ENCODE measurements at regions not wholly inside any gene's neighbourhood (a gene's known extent, or its start where the extent isn't known, plus 50 kb on each side); places are given as distances from the start of the nearest gene placed in this dataset.

DNA sequence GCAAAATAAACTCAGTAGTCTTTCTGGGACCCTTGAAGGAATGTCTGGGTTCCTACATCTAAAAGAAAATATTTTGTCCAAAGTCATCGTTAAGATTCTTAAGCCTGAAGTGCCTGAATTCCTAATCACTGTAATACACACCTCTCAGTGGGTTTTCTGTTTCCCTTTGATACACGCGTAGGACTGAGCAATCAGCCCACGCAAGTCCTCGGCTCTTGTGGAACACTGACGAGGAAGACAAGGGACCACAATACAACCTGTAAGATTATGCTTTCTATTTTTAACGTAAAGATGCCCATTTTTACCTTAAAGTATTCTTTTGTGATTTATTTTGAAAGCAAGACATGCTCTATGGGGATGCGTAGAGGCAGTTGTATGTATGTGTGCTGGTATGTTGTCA is 472.8 kb upstream of the CELF2 start:
- ChIA-PET CTCF (no interaction called here), POLR2A (ENCODE audit: unreplicated experiment) (no interaction called here)
- no peak overlapping the region for H2AK9ac ChIP-seq (replicated peaks; ENCODE audit: low read depth, low read length, poor library complexity)
- no peak overlapping the region for H2BK5ac ChIP-seq (ENCODE audit: low read depth, low read length, poor library complexity, severe bottlenecking)
- H3K79me1 ChIP-seq (ENCODE audit: low read depth in 1 of 2, low read length in 2 of 2) = no peaks in the 10 kb centered on the region
- H4K5ac ChIP-seq (ENCODE audit: low read depth, low read length) = no peak overlapping the region
- no peak overlapping the region for H2BK20ac ChIP-seq (ENCODE audit: low read depth, low read length)
- H3K4me3 ChIP-seq (ENCODE audit: insufficient read depth, low read depth, low read length) = no peak overlapping the region
- no peaks in the 10 kb centered on the region for H3K9me3 ChIP-seq (ENCODE audit: control insufficient read depth, insufficient read depth, low read length)
- no peaks in the 10 kb centered on the region for H3K27me3 ChIP-seq (ENCODE audit: control insufficient read depth, insufficient read depth, low read length)
- no peak for ATAC-seq (ENCODE audit: low read depth)
- no peaks in the 10 kb centered on the region for H3K36me3 ChIP-seq (ENCODE audit: control insufficient read depth, insufficient read depth, low read length)
- dilution Hi-C loops (cut with HindIII; ENCODE audit: low sequenced_read_pairs, unreplicated experiment) = no loop called here
- no peak overlapping the region for H3K56ac ChIP-seq (ENCODE audit: extremely low read depth, insufficient read depth, low read length)
- H4K91ac ChIP-seq (ENCODE audit: insufficient read depth, low read depth, low read length) = no peak overlapping the region
- H2AFZ ChIP-seq (replicated peaks; ENCODE audit: low read length, poor library complexity) = no peak overlapping the region
- H3K23ac ChIP-seq (ENCODE audit: low read depth, low read length) = no peak overlapping the region
- no peak overlapping the region for H2BK120ac ChIP-seq (ENCODE audit: low read depth, low read length)
- no TSS peak for BruUV-seq (replicated peaks)
- peaks cover 4% of the 10 kb centered on the region for H3K4me1 ChIP-seq (ENCODE audit: control insufficient read depth, insufficient read depth, low read length)
- no peak overlapping the region for H4K8ac ChIP-seq (ENCODE audit: low read depth in 2 of 2, low read length in 2 of 2)
- H3K18ac ChIP-seq (ENCODE audit: low read depth, low read length) = no peak overlapping the region
- no peak overlapping the region for H3K14ac ChIP-seq (replicated peaks; ENCODE audit: low read depth, low read length)
- intact Hi-C loops (cut with micrococcal nuclease) = no loop called here
- DNase-seq = no peak
- TF ChIP-seq CTCF (conservative IDR thresholded peaks at IDR 0.05; ENCODE audit: low read depth, low read length) = no peak
- no peak for TF ChIP-seq RCOR1 (IDR thresholded peaks at IDR 0.05; ENCODE audit: insufficient replicate concordance, low read length)
- no peak for TF ChIP-seq BHLHE40 (IDR thresholded peaks at IDR 0.05; ENCODE audit: low read depth, low read length)
- no peak for TF ChIP-seq MAFK (IDR thresholded peaks at IDR 0.05; ENCODE audit: low read depth, low read length)
- TF ChIP-seq SMC3 (IDR thresholded peaks at IDR 0.05; ENCODE audit: low read depth, low read length) = no peak
- no peak for TF ChIP-seq RFX5 (IDR thresholded peaks at IDR 0.05; ENCODE audit: low read depth, low read length)
- TF ChIP-seq CHD1 (IDR thresholded peaks at IDR 0.05; ENCODE audit: low read depth, low read length) = no peak
- TF ChIP-seq FOS (IDR thresholded peaks at IDR 0.05; ENCODE audit: low read depth, low read length) = no peak
- TF ChIP-seq NFE2L2 (IDR thresholded peaks at IDR 0.05; ENCODE audit: low read depth, low read length) = no peak
- no peak for TF ChIP-seq MAZ (IDR thresholded peaks at IDR 0.05; ENCODE audit: borderline replicate concordance, low read depth, low read length)
- TF ChIP-seq RAD21 (IDR thresholded peaks at IDR 0.05; ENCODE audit: low read length) = no peak
- no peak for TF ChIP-seq POLR2A (IDR thresholded peaks at IDR 0.05; ENCODE audit: low read depth, low read length)
- no peak for TF ChIP-seq USF2 (IDR thresholded peaks at IDR 0.05; ENCODE audit: low read depth, low read length)
- no peak for TF ChIP-seq CEBPB (IDR thresholded peaks at IDR 0.05; ENCODE audit: low read depth, low read length)
- no peak for TF ChIP-seq ELK1 (IDR thresholded peaks at IDR 0.05; ENCODE audit: borderline replicate concordance, low read depth, low read length)
- TF ChIP-seq MXI1 (IDR thresholded peaks at IDR 0.05; ENCODE audit: borderline replicate concordance, low read depth, low read length) = no peak
- WGBS, 2 experiments (ENCODE audit: extremely low coverage in 2 of 2, insufficient read length in 1 of 2) = no CpG with 5 or more reads among the region's 8 CpGs
- H3K9me1 ChIP-seq (ENCODE audit: insufficient read depth, low read length) = no peaks in the 10 kb centered on the region
- no peaks in the 10 kb centered on the region for H4K20me1 ChIP-seq (ENCODE audit: insufficient read depth, low read length)
- no peak overlapping the region for H3K4me2 ChIP-seq (ENCODE audit: low read depth, low read length)
- H2BK15ac ChIP-seq (ENCODE audit: low read depth, low read length) = no peak overlapping the region
- in situ Hi-C loops (cut with MboI; ENCODE audit: low sequenced_read_pairs) = no loop called here
- H3K27ac ChIP-seq (ENCODE audit: insufficient read depth, low read length) = no peak overlapping the region
- H3K4ac ChIP-seq (ENCODE audit: low read depth, low read length) = no peak overlapping the region
- no peak overlapping the region for H2AK5ac ChIP-seq (ENCODE audit: low read depth, low read length)
- no peak overlapping the region for H3K9ac ChIP-seq (ENCODE audit: low read depth, low read length)

Measured in IMR-90 (cell line).